Transverse colon (tissue), 4 donors: ENCODE measurements at regions not wholly inside any gene's neighbourhood (a gene's known extent, or its start where the extent isn't known, plus 50 kb on each side); places are given as distances from the start of the nearest gene placed in this dataset.

ENCODE experiments used
- CTCF ChIP-seq, 5 experiments: fragments of 200-600 bp in 3 of 5; fragments of 450-650 bp in 2 of 5; sonication (generic) in 3 of 5; IDR thresholded peaks; 1 replicate in 2 of 5; 2 replicates in 3 of 5; pipeline ENCODE4 v1.5.1; 2016 to 2017; ENCODE audit warnings: antibody characterized with exemption in 5 of 5, inconsistent platforms in 3 of 5, mild to moderate bottlenecking in 2 of 5, moderate library complexity in 1 of 5
- EP300 ChIP-seq: sonication (generic); formaldehyde crosslinking; IDR thresholded peaks from one replicate; pipeline ENCODE4 v1.6.1; 2017; ENCODE audit warnings: antibody characterized with exemption, low read depth
- POLR2A ChIP-seq: fragments of 450-650 bp; IDR thresholded peaks from one replicate; pipeline ENCODE4 v1.6.1; 2016; ENCODE audit warnings: antibody characterized with exemption, mild to moderate bottlenecking, moderate library complexity
- POLR2AphosphoS5 ChIP-seq, 3 donors: sonication (generic); formaldehyde crosslinking; IDR thresholded peaks; one replicate each; pipeline ENCODE4 v1.6.1; 2016; ENCODE audit warnings: antibody characterized with exemption in 3 of 3

GRCh38 chr7:10804770-10805169 is 168.9 kb upstream of the PHF14 start:
- TF ChIP-seq CTCF (IDR thresholded peaks at IDR 0.05) (no peak), POLR2AphosphoS5 (IDR thresholded peaks at IDR 0.05) (no peak), EP300 (no peak), POLR2A (no peak)
